AG04450 (cell line): ENCODE measurements at regions not wholly inside any gene's neighbourhood (a gene's known extent, or its start where the extent isn't known, plus 50 kb on each side); places are given as distances from the start of the nearest gene placed in this dataset.

Experiments used
- CTCF ChIA-PET: fragments of 300-600, 350-600 bp; formaldehyde crosslinking; extraction: SDS; loops from one replicate; lab custom pipeline; 2022; ENCODE audit warnings: antibody characterized with exemption, inconsistent platforms; lab: Charles Lee
- POLR2A ChIA-PET: fragments of 350-600 bp; formaldehyde crosslinking; extraction: SDS; loops from one replicate; lab custom pipeline; 2021; ENCODE audit warnings: antibody characterized with exemption, inconsistent platforms; lab: Yijun Ruan, JAX
- DNase-seq: peaks from one replicate; pipeline ENCODE4 v3.0.0-alpha.2; 2011; ENCODE audit warnings: low read depth, low spot score
- H3K27ac ChIP-seq: one replicate; pipeline ENCODE4 v1.5.1; 2012; ENCODE audit warnings: low read depth, low read length, control low read depth
- H3K27me3 ChIP-seq: one replicate; pipeline ENCODE4 v1.6.0; 2012; ENCODE audit warnings: low read length; ENCODE audit not compliant: control insufficient read depth, insufficient read depth
- H3K4me3 ChIP-seq: 2 replicates; pipeline ENCODE4 v1.5.1; 2011; ENCODE audit warnings: mild to moderate bottlenecking, low read depth, low read length, control low read depth
- H3K9me3 ChIP-seq: 2 replicates; pipeline ENCODE4 v1.5.1; 2012; ENCODE audit warnings: low read length; ENCODE audit not compliant: control insufficient read depth, insufficient read depth
- TF ChIP-seq, protein P1 (sequence below): IDR thresholded peaks from 2 replicates; pipeline ENCODE4 v1.5.1; 2011; ENCODE audit warnings: low read depth, low read length, control low read depth, inconsistent platforms

DNA sequence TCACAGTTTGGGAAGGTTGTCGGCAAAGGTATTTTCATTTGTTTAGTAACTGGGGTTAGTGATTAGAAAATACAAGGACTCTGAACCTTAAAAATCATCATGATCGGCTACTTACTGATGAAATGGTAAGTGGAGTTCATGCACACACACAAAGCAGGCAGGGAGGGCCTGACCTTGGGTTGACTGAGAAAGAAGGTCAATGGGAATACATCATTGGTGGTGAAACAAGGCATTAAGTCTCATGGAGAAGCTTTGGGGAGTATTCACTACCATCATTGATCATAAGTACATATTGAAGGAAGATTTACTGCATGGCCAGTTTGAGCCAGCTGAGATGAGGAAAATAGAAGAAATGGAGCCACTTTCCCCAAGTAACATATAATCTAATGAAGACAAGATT lies 74.4 kb downstream of the LUZP4 start:
- POLR2A ChIA-PET, result no interaction called here
- no peaks in the 10 kb centered on the region for H3K9me3 ChIP-seq
- H3K27ac ChIP-seq, result no peak overlapping the region
- no peaks in the 10 kb centered on the region for H3K27me3 ChIP-seq
- no peak for DNase-seq
- H3K4me3 ChIP-seq, result no peak overlapping the region
- CTCF ChIA-PET, result interaction anchor here (0.7 to 1.3 kb wide), 3 partner anchors 34 to 220 kb away, joined by 3 to 4 read pairs (median 4); no protein-coding TSS in a partner anchor
- TF ChIP-seq, protein P1, sequence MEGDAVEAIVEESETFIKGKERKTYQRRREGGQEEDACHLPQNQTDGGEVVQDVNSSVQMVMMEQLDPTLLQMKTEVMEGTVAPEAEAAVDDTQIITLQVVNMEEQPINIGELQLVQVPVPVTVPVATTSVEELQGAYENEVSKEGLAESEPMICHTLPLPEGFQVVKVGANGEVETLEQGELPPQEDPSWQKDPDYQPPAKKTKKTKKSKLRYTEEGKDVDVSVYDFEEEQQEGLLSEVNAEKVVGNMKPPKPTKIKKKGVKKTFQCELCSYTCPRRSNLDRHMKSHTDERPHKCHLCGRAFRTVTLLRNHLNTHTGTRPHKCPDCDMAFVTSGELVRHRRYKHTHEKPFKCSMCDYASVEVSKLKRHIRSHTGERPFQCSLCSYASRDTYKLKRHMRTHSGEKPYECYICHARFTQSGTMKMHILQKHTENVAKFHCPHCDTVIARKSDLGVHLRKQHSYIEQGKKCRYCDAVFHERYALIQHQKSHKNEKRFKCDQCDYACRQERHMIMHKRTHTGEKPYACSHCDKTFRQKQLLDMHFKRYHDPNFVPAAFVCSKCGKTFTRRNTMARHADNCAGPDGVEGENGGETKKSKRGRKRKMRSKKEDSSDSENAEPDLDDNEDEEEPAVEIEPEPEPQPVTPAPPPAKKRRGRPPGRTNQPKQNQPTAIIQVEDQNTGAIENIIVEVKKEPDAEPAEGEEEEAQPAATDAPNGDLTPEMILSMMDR, result no peak

DNA sequence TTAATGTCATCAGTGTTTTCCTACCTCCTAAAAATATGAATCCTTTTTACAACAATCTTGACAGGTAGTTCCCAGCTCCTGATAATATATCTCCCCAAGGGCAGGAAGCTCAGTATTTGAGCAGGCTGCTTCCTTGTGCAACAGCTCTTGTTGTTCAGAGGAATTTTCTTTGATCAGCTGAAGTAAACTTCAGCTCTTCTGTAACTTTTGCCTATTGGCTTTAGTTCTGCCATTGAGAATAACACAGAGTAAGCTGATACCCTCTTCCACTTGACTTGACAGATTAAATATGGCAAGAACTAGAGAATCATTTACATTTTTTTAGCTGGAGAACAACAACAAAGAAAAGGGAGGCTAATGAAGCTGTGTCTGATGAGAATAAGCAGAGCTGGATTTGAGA lies 75.2 kb downstream of the LUZP4 start:
- Histone ChIP-seq H3K4me3 (no peak overlapping the region), H3K27ac (no peak overlapping the region), H3K9me3 (no peaks in the 10 kb centered on the region), H3K27me3 (no peaks in the 10 kb centered on the region)
- ChIA-PET POLR2A (interaction anchor here (1.1 kb wide), 1 partner anchor 19 kb away, joined by 5 read pairs; no protein-coding TSS in a partner anchor), CTCF (interaction anchor here (0.9 kb wide), 1 partner anchor 279 kb away, joined by 3 read pairs; no protein-coding TSS in a partner anchor)
- TF ChIP-seq, protein P1, result no peak
- DNase-seq, result no peak

DNA sequence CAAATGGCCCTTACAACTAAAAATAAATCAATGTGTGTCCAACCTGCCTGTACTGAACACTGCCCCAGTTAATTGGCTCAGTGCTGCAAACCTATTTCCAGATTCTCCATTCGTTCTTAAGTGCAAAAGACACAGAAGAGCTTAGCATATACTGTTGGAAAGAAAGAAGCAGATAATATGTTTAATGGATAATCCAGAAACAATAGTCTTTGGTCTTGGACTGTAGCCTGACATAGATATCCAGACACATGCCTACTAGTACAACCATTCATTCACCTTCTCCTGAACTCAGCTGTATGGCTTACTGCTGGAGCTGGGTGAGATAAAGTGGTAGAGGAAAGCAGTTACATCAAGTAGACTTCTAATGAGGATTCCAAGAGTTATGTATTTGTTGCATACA lies 77.0 kb downstream of the LUZP4 start:
- no peak for DNase-seq
- TF ChIP-seq, protein P1, result no peak
- Histone ChIP-seq H3K27me3 (no peaks in the 10 kb centered on the region), H3K9me3 (no peaks in the 10 kb centered on the region), H3K27ac (no peak overlapping the region), H3K4me3 (no peak overlapping the region)
- ChIA-PET CTCF (no interaction called here), POLR2A (no interaction called here)

DNA sequence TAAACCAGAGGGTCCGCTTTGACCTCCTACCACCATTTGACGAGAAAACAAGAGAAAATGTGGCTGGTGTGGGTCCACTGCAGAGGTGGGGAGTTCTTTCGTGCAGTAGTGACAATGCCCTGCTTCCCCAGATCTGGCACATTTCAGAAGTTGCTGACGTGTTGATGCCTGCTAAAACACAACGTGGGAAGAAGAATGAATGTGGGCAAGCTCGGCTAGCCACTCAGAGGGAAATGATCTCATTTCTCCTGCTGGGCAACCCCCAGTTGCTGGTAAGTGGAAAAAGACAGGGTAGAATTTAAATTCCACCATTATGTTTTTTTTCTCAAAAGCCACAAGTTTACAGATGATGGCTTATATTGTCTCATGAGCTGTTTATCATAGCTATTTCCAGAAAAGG lies 77.9 kb downstream of the LUZP4 start:
- CTCF ChIA-PET, result no interaction called here
- TF ChIP-seq, protein P1, result no peak
- no peak overlapping the region for H3K4me3 ChIP-seq
- no peaks in the 10 kb centered on the region for H3K9me3 ChIP-seq
- H3K27me3 ChIP-seq, result no peaks in the 10 kb centered on the region
- no peak overlapping the region for H3K27ac ChIP-seq
- no peak for DNase-seq
- POLR2A ChIA-PET, result interaction anchor here (1.1 kb wide), 1 partner anchor 194 kb away, joined by 3 read pairs; the partner anchor contains the start of gene PLS3

DNA sequence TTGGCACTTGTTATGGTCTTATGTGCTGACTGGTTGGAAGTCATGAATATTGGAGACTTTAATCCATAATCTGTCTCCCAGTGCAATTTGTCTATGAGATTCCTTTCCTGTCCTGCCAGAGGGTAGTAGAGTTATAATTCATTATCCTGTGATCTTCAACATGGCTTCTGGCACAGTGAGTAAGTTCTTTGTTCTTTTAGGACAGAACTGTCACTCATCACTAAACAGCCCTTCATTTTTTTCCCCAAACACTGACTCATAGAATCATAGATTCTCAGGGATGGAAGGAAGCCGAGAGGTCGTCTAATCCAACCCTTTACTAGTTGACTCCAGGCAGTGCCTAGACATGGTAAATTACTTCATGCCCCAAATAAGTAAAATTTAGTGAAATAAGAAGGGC lies 78.4 kb downstream of the LUZP4 start:
- H3K27me3 ChIP-seq, result no peaks in the 10 kb centered on the region
- DNase-seq, result no peak
- ChIA-PET POLR2A (interaction anchor here (1.1 kb wide), 1 partner anchor 193 kb away, joined by 3 read pairs; the partner anchor contains the start of gene PLS3), CTCF (no interaction called here)
- H3K9me3 ChIP-seq, result no peaks in the 10 kb centered on the region
- TF ChIP-seq, protein P1, result no peak
- no peak overlapping the region for H3K27ac ChIP-seq
- H3K4me3 ChIP-seq, result no peak overlapping the region
